IMR-90 (cell line): ENCODE measurements at regions not wholly inside any gene's neighbourhood (a gene's known extent, or its start where the extent isn't known, plus 50 kb on each side); places are given as distances from the start of the nearest gene placed in this dataset.

Source experiments
- ATAC-seq: fragments of 200-7000 bp; cut with Tn5 transposase; 2 replicates; pipeline ENCODE4 v1.9.1; 2020; ENCODE audit warnings: low read depth, mild to moderate bottlenecking, moderate library complexity
- BruUV-seq: library from RNA; stranded (reverse); fragments of 400-500 nt; replicated peaks from 2 replicates; lab custom pipeline; 2021; lab: Mats Ljungman, UMichigan
- CTCF ChIA-PET: fragments of 300-600 bp; formaldehyde crosslinking; extraction: SDS; loops from one replicate; lab custom pipeline; 2021; ENCODE audit warnings: antibody characterized with exemption; lab: Yijun Ruan, JAX
- POLR2A ChIA-PET: fragments of 300-600 bp; sonication (Branson Sonifier 250); formaldehyde crosslinking; loops from one replicate; lab custom pipeline; 2022; ENCODE audit warnings: antibody characterized with exemption; ENCODE audit not compliant: unreplicated experiment; lab: Charles Lee
- DNase-seq: peaks from one replicate; pipeline ENCODE4 v3.0.0; 2013
- H2AFZ ChIP-seq: replicated peaks from 2 replicates; pipeline ENCODE3; 2013; ENCODE audit warnings: low read length, mild to moderate bottlenecking; ENCODE audit not compliant: poor library complexity
- H2AK5ac ChIP-seq: 2 replicates; pipeline ENCODE4 v1.6.1; 2013; ENCODE audit warnings: low read depth, low read length, inconsistent platforms
- H2AK9ac ChIP-seq: replicated peaks from 2 replicates; pipeline ENCODE3; 2013; ENCODE audit warnings: mild to moderate bottlenecking, low read depth, low read length, moderate library complexity; ENCODE audit not compliant: poor library complexity
- H2BK120ac ChIP-seq: 2 replicates; pipeline ENCODE4 v1.6.1; 2013; ENCODE audit warnings: low read depth, low read length, inconsistent platforms
- H2BK15ac ChIP-seq: 3 replicates; pipeline ENCODE4 v1.6.1; 2013; ENCODE audit warnings: low read depth, low read length, inconsistent platforms
- H2BK20ac ChIP-seq: 2 replicates; pipeline ENCODE4 v1.6.1; 2013; ENCODE audit warnings: low read depth, mild to moderate bottlenecking, inconsistent platforms, low read length, moderate library complexity
- H2BK5ac ChIP-seq: 2 replicates; pipeline ENCODE4 v1.6.1; 2013; ENCODE audit warnings: mild to moderate bottlenecking, low read depth, low read length, inconsistent platforms; ENCODE audit not compliant: poor library complexity, severe bottlenecking
- H3K14ac ChIP-seq: replicated peaks from 2 replicates; pipeline ENCODE4 v1.6.1; 2013; ENCODE audit warnings: low read depth, low read length, inconsistent platforms
- H3K18ac ChIP-seq: 2 replicates; pipeline ENCODE4 v1.6.1; 2013; ENCODE audit warnings: low read depth, low read length, control low read depth
- H3K23ac ChIP-seq: 2 replicates; pipeline ENCODE4 v1.6.1; 2013; ENCODE audit warnings: low read depth, low read length, inconsistent platforms
- H3K27ac ChIP-seq: 2 replicates; pipeline ENCODE4 v1.5.1; 2013; ENCODE audit warnings: mild to moderate bottlenecking, control low read depth, low read length; ENCODE audit not compliant: insufficient read depth
- H3K27me3 ChIP-seq: 2 replicates; pipeline ENCODE4 v1.6.1; 2013; ENCODE audit warnings: low read length; ENCODE audit not compliant: control insufficient read depth, insufficient read depth
- H3K36me3 ChIP-seq: 2 replicates; pipeline ENCODE4 v1.6.1; 2013; ENCODE audit warnings: low read length, mixed read lengths; ENCODE audit not compliant: control insufficient read depth, insufficient read depth
- H3K4ac ChIP-seq: 2 replicates; pipeline ENCODE4 v1.6.1; 2013; ENCODE audit warnings: low read depth, low read length, inconsistent platforms
- H3K4me1 ChIP-seq: 2 replicates; pipeline ENCODE4 v1.6.1; 2013; ENCODE audit warnings: low read length, mixed read lengths; ENCODE audit not compliant: control insufficient read depth, insufficient read depth
- H3K4me2 ChIP-seq: 2 replicates; pipeline ENCODE4 v1.6.1; 2013; ENCODE audit warnings: low read depth, mild to moderate bottlenecking, control low read depth, low read length, moderate library complexity
- H3K4me3 ChIP-seq: 2 replicates; pipeline ENCODE4 v1.5.1; 2013; ENCODE audit warnings: low read depth, mild to moderate bottlenecking, control low read depth, low read length, moderate library complexity; ENCODE audit not compliant: insufficient read depth
- H3K56ac ChIP-seq: 2 replicates; pipeline ENCODE4 v1.6.1; 2013; ENCODE audit warnings: low read length, inconsistent platforms; ENCODE audit not compliant: insufficient read depth; ENCODE audit errors: extremely low read depth
- H3K79me1 ChIP-seq, 2 experiments: 2 replicates each; pipeline ENCODE4 v1.6.1; 2013; ENCODE audit warnings: low read length in 2 of 2, inconsistent platforms in 1 of 2, low read depth in 1 of 2
- H3K9ac ChIP-seq: 2 replicates; pipeline ENCODE4 v1.6.1; 2013; ENCODE audit warnings: low read depth, low read length, control low read depth
- H3K9me1 ChIP-seq: 2 replicates; pipeline ENCODE4 v1.6.1; 2013; ENCODE audit warnings: low read length, inconsistent platforms; ENCODE audit not compliant: insufficient read depth
- H3K9me3 ChIP-seq: 2 replicates; pipeline ENCODE4 v1.6.1; 2013; ENCODE audit warnings: low read length; ENCODE audit not compliant: control insufficient read depth, insufficient read depth
- H4K20me1 ChIP-seq: 2 replicates; pipeline ENCODE4 v1.6.1; 2013; ENCODE audit warnings: low read length, inconsistent platforms; ENCODE audit not compliant: insufficient read depth
- H4K5ac ChIP-seq: 2 replicates; pipeline ENCODE4 v1.6.1; 2013; ENCODE audit warnings: mild to moderate bottlenecking, low read depth, low read length, control low read depth
- H4K8ac ChIP-seq, 2 experiments: 2 replicates each; pipeline ENCODE4 v1.6.1; 2013; ENCODE audit warnings: low read depth in 2 of 2, low read length in 2 of 2, control low read depth in 1 of 2, inconsistent platforms in 1 of 2
- H4K91ac ChIP-seq: 2 replicates; pipeline ENCODE4 v1.6.1; 2013; ENCODE audit warnings: low read depth, low read length, inconsistent platforms; ENCODE audit not compliant: insufficient read depth
- BHLHE40 ChIP-seq: fragments of 150-350 bp; IDR thresholded peaks from 2 replicates; pipeline ENCODE4 v1.6.1; 2016; ENCODE audit warnings: mild to moderate bottlenecking, low read depth, low read length
- CEBPB ChIP-seq: IDR thresholded peaks from 2 replicates; pipeline ENCODE4 v1.6.1; 2012; ENCODE audit warnings: low read depth, low read length, improper control_type of control experiment
- CHD1 ChIP-seq: IDR thresholded peaks from 2 replicates; pipeline ENCODE4 v1.6.1; 2012; ENCODE audit warnings: low read depth, low read length, improper control_type of control experiment
- CTCF ChIP-seq: conservative IDR thresholded peaks from 2 replicates; pipeline ENCODE4 v1.5.1; 2012; ENCODE audit warnings: mild to moderate bottlenecking, low read depth, low read length, improper control_type of control experiment
- ELK1 ChIP-seq: fragments of 150-350 bp; IDR thresholded peaks from 2 replicates; pipeline ENCODE4 v1.6.1; 2016; ENCODE audit warnings: low read depth, mild to moderate bottlenecking, low read length, moderate library complexity, borderline replicate concordance
- FOS ChIP-seq: fragments of 150-350 bp; IDR thresholded peaks from 2 replicates; pipeline ENCODE4 v1.6.1; 2016; ENCODE audit warnings: low read depth, low read length
- MAFK ChIP-seq: IDR thresholded peaks from 2 replicates; pipeline ENCODE4 v1.6.1; 2012; ENCODE audit warnings: low read depth, low read length, improper control_type of control experiment
- MAZ ChIP-seq: IDR thresholded peaks from 2 replicates; pipeline ENCODE4 v1.6.1; 2012; ENCODE audit warnings: low read depth, mild to moderate bottlenecking, low read length, improper control_type of control experiment, moderate library complexity, borderline replicate concordance
- MXI1 ChIP-seq: IDR thresholded peaks from 2 replicates; pipeline ENCODE4 v1.6.1; 2012; ENCODE audit warnings: low read depth, mild to moderate bottlenecking, low read length, moderate library complexity, borderline replicate concordance
- NFE2L2 ChIP-seq: fragments of 150-350 bp; IDR thresholded peaks from 2 replicates; pipeline ENCODE4 v1.6.1; 2016; ENCODE audit warnings: low read depth, mild to moderate bottlenecking, low read length
- POLR2A ChIP-seq: IDR thresholded peaks from 2 replicates; pipeline ENCODE4 v1.6.1; 2012; ENCODE audit warnings: mild to moderate bottlenecking, low read depth, low read length
- RAD21 ChIP-seq: IDR thresholded peaks from 2 replicates; pipeline ENCODE4 v1.6.1; 2012; ENCODE audit warnings: low read length, improper control_type of control experiment
- RCOR1 ChIP-seq: IDR thresholded peaks from 2 replicates; pipeline ENCODE4 v1.6.1; 2012; ENCODE audit warnings: mild to moderate bottlenecking, low read length, improper control_type of control experiment; ENCODE audit not compliant: insufficient replicate concordance
- RFX5 ChIP-seq: IDR thresholded peaks from 2 replicates; pipeline ENCODE4 v1.8.0; 2012; ENCODE audit warnings: low read depth, mild to moderate bottlenecking, low read length, moderate library complexity
- SMC3 ChIP-seq: fragments of 150-350 bp; IDR thresholded peaks from 2 replicates; pipeline ENCODE4 v1.6.1; 2016; ENCODE audit warnings: low read depth, mild to moderate bottlenecking, antibody characterized with exemption, low read length, moderate library complexity
- USF2 ChIP-seq: fragments of 150-350 bp; IDR thresholded peaks from 2 replicates; pipeline ENCODE4 v1.6.1; 2017; ENCODE audit warnings: mild to moderate bottlenecking, antibody characterized with exemption, low read length, low read depth
- WGBS, 2 experiments: methylation state at CpG; one replicate each; pipeline versions ENCODE4 v1.1.5 to v1.1.7; 2013; ENCODE audit warnings: missing lambda C conversion rate in 2 of 2; ENCODE audit not compliant: insufficient read length in 1 of 2; ENCODE audit errors: extremely low coverage in 2 of 2; 5-methylcytosine and 5-hydroxymethylcytosine counted together
- dilution Hi-C: fragments of 300-500 bp; cut with HindIII; formaldehyde crosslinking; loops from one replicate; pipeline ENCODE4 v1.14.3; 2018; ENCODE audit warnings: low sequenced_read_pairs; ENCODE audit not compliant: unreplicated experiment
- in situ Hi-C: fragments of 300-500 bp; cut with MboI; formaldehyde crosslinking; loops from 3 replicates; pipeline ENCODE4 v1.14.3; 2019; ENCODE audit warnings: low sequenced_read_pairs, inconsistent platforms, mixed read lengths
- intact Hi-C: fragments of 100-400 bp; cut with micrococcal nuclease; formaldehyde crosslinking; loops from 2 replicates; pipeline ENCODE4 v1.10.0; 2022

DNA sequence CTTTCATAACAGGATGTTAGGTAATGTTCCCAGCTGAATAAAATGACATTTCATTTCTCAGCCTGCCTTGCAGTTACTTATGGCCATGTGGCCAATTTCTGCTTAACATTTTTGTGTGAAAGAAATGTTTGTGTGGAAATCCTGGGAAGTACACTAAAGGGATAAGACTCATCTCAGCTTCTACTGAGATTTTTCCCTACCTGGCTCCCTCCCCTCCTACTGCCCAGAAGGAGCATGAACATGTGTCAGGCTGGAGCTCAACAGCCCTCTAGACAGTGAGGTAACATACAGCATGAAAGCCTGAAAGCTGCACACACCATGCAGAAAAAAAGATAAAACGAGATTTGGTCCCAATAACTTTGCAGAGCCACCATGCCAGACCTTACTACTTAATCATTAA lies 288.4 kb upstream of the COX7C start:
- CTCF ChIA-PET: no interaction called here

More for the DNA sequence above, 288.4 kb upstream of the COX7C start:
- no peak overlapping the region for H4K5ac ChIP-seq
- POLR2A ChIA-PET: no interaction called here
- in situ Hi-C loops: no loop called here
- no CpG with 5 or more reads among the region's 1 CpG for WGBS, 2 experiments
- H3K56ac ChIP-seq: no peak overlapping the region
- no peaks in the 10 kb centered on the region for H3K4me1 ChIP-seq
- no peak overlapping the region for H3K9ac ChIP-seq
- no peaks in the 10 kb centered on the region for H4K20me1 ChIP-seq
- DNase-seq (no peak), ATAC-seq (no peak)
- dilution Hi-C loops: no loop called here
- H2BK15ac ChIP-seq: no peak overlapping the region
- no peak overlapping the region for H3K4me3 ChIP-seq
- TF ChIP-seq NFE2L2 (no peak), POLR2A (no peak), FOS (no peak), CHD1 (no peak), BHLHE40 (no peak), USF2 (no peak), RFX5 (no peak), RAD21 (no peak), SMC3 (no peak), CEBPB (no peak), MXI1 (no peak), RCOR1 (no peak), CTCF (no peak), MAFK (no peak), ELK1 (no peak), MAZ (no peak)
- H3K27ac ChIP-seq: no peak overlapping the region
- H2AK5ac ChIP-seq: no peak overlapping the region
- no TSS peak for BruUV-seq
- no peaks in the 10 kb centered on the region for H3K27me3 ChIP-seq
- H3K4ac ChIP-seq: no peak overlapping the region
- no peak overlapping the region for H3K14ac ChIP-seq
- H3K9me1 ChIP-seq: no peaks in the 10 kb centered on the region
- H2AK9ac ChIP-seq: no peak overlapping the region
- H2BK120ac ChIP-seq: no peak overlapping the region
- no peak overlapping the region for H3K4me2 ChIP-seq
- no peaks in the 10 kb centered on the region for H3K79me1 ChIP-seq
- no peaks in the 10 kb centered on the region for H3K36me3 ChIP-seq
- H3K23ac ChIP-seq: no peak overlapping the region
- no peak overlapping the region for H2AFZ ChIP-seq
- no peak overlapping the region for H3K18ac ChIP-seq
- H2BK20ac ChIP-seq: no peak overlapping the region
- no peak overlapping the region for H4K91ac ChIP-seq
- H2BK5ac ChIP-seq: no peak overlapping the region
- intact Hi-C loops: no loop called here
- peaks cover 2% of the 10 kb centered on the region for H3K9me3 ChIP-seq
- H4K8ac ChIP-seq: no peak overlapping the region
